Keratinocyte (primary cell): ENCODE measurements at regions not wholly inside any gene's neighbourhood (a gene's known extent, or its start where the extent isn't known, plus 50 kb on each side); places are given as distances from the start of the nearest gene placed in this dataset.

Source experiments
- EZH2 ChIP-seq: IDR thresholded peaks from one replicate; pipeline ENCODE4 v1.6.1; 2012; ENCODE audit warnings: inconsistent platforms, mild to moderate bottlenecking, low read length, moderate library complexity
- TF ChIP-seq, protein P1 (sequence below), 3 experiments: IDR thresholded peaks in 1 of 3; conservative IDR thresholded peaks in 1 of 3; optimal IDR thresholded peaks in 1 of 3; 2 replicates in 2 of 3; 3 replicates in 1 of 3; pipeline versions ENCODE3 to v1.5.1; 2011; ENCODE audit warnings: low read length in 3 of 3, mild to moderate bottlenecking in 3 of 3, moderate library complexity in 2 of 3, control low read depth in 1 of 3, inconsistent platforms in 1 of 3; ENCODE audit not compliant: insufficient read depth in 2 of 3; ENCODE audit errors: extremely low read depth in 1 of 3

DNA sequence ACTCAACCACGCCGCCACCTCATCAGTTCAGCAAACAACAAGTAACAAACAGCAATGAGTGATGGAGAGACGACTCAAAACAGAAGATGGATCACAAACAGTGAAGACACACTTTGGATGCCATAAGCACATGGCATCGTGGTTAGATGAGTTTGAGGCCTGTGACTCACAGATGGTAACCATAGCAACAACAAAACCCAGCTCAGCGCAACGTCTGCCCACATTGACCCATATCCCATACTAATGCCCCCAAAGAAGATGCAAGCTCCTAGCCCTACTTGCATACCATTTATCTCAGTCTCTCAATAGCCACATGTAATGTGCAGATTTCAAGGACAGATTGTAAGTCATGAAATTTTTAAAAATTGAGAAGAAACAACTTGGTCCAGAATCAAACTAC lies 1322.3 kb upstream of the TMEM132C start:
- TF ChIP-seq, protein P1, sequence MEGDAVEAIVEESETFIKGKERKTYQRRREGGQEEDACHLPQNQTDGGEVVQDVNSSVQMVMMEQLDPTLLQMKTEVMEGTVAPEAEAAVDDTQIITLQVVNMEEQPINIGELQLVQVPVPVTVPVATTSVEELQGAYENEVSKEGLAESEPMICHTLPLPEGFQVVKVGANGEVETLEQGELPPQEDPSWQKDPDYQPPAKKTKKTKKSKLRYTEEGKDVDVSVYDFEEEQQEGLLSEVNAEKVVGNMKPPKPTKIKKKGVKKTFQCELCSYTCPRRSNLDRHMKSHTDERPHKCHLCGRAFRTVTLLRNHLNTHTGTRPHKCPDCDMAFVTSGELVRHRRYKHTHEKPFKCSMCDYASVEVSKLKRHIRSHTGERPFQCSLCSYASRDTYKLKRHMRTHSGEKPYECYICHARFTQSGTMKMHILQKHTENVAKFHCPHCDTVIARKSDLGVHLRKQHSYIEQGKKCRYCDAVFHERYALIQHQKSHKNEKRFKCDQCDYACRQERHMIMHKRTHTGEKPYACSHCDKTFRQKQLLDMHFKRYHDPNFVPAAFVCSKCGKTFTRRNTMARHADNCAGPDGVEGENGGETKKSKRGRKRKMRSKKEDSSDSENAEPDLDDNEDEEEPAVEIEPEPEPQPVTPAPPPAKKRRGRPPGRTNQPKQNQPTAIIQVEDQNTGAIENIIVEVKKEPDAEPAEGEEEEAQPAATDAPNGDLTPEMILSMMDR (optimal IDR thresholded peaks at IDR 0.05 in 1 of 3, IDR thresholded peaks at IDR 0.05 in 1 of 3, conservative IDR thresholded peaks at IDR 0.05 in 1 of 3; ENCODE audit: extremely low read depth in 1 of 3, insufficient read depth in 2 of 3, low read length in 3 of 3) = no peak
- TF ChIP-seq EZH2 = no peak
